ENCODE measurements at regions not wholly inside any gene's neighbourhood (a gene's known extent, or its start where the extent isn't known, plus 50 kb on each side); places are given as distances from the start of the nearest gene placed in this dataset.

GRCh38 chr16:85390511-85391174 lies 222.5 kb upstream of the GSE1 start:
- peak overlapping the region; percentile 17; the same call in 1 of the 2 replicates for H3K9ac ChIP-seq (ENCODE audit: low read depth, low read length)
- peak; percentile 84 for ATAC-seq (ENCODE audit: low read depth)
- no TSS peak for BruUV-seq (replicated peaks)

More at GRCh38 chr16:85390511-85391174, 222.5 kb upstream of the GSE1 start:
- intact Hi-C loops (cut with micrococcal nuclease) (loop anchor here (1.0 to 10.0 kb wide), 2 partner anchors 164 to 220 kb away; no protein-coding TSS in a partner anchor), in situ Hi-C loops (cut with MboI; ENCODE audit: low sequenced_read_pairs) (no loop called here), dilution Hi-C loops (cut with HindIII; ENCODE audit: low sequenced_read_pairs, unreplicated experiment) (no loop called here)
- peak overlapping the region; percentile 52 for H3K14ac ChIP-seq (replicated peaks; ENCODE audit: low read depth, low read length)
- peak overlapping the region; percentile 51; the same call in 1 of the 2 replicates for H3K56ac ChIP-seq (ENCODE audit: extremely low read depth, insufficient read depth, low read length)
- ChIA-PET POLR2A (ENCODE audit: unreplicated experiment) (interaction anchor here (0.5 to 0.6 kb wide), 2 partner anchors 29 to 353 kb away, joined by 3 to 9 read pairs; no protein-coding TSS in a partner anchor), CTCF (interaction anchor here (0.7 to 1.8 kb wide), 2 partner anchors 220 to 666 kb away, joined by 3 to 4 read pairs; no protein-coding TSS in a partner anchor)
- peak overlapping the region; percentile 12 for H2AK9ac ChIP-seq (replicated peaks; ENCODE audit: low read depth, low read length, poor library complexity)
- peak; percentile 95 for DNase-seq
- H2AFZ ChIP-seq (replicated peaks; ENCODE audit: low read length, poor library complexity): peak overlapping the region; percentile 62
- H3K23ac ChIP-seq (ENCODE audit: low read depth, low read length): peak overlapping the region; percentile 80; the same call in 1 of the 2 replicates
- H3K4me1 ChIP-seq (ENCODE audit: control insufficient read depth, insufficient read depth, low read length): peaks cover 24% of the 10 kb centered on the region
- WGBS, 2 experiments (ENCODE audit: extremely low coverage in 2 of 2, insufficient read length in 1 of 2): 0% methylated on average over 6 of the region's 24 CpGs; no CpG with 5 or more reads in 1 of the 2 experiments
- peak overlapping the region; percentile 89 for H2BK120ac ChIP-seq (ENCODE audit: low read depth, low read length)
- H2BK20ac ChIP-seq (ENCODE audit: low read depth, low read length): peak overlapping the region; percentile 91
- peaks cover 34% of the 10 kb centered on the region for H4K20me1 ChIP-seq (ENCODE audit: insufficient read depth, low read length)
- no peaks in the 10 kb centered on the region for H3K9me3 ChIP-seq (ENCODE audit: control insufficient read depth, insufficient read depth, low read length)
- peak overlapping the region; percentile 64 for H4K91ac ChIP-seq (ENCODE audit: insufficient read depth, low read depth, low read length)
- TF ChIP-seq NFE2L2 (IDR thresholded peaks at IDR 0.05; ENCODE audit: low read depth, low read length) (peak; percentile 40; the same call in 1 of the 2 replicates), SMC3 (IDR thresholded peaks at IDR 0.05; ENCODE audit: low read depth, low read length) (no peak), FOS (IDR thresholded peaks at IDR 0.05; ENCODE audit: low read depth, low read length) (peak; percentile 77), RFX5 (IDR thresholded peaks at IDR 0.05; ENCODE audit: low read depth, low read length) (no peak), CTCF (conservative IDR thresholded peaks at IDR 0.05; ENCODE audit: low read depth, low read length) (no peak), RAD21 (IDR thresholded peaks at IDR 0.05; ENCODE audit: low read length) (0 out of 2 replicates have a peak, but pooled peaks have one; percentile 4), BHLHE40 (IDR thresholded peaks at IDR 0.05; ENCODE audit: low read depth, low read length) (peak; percentile 20; the same call in 1 of the 2 replicates), MXI1 (IDR thresholded peaks at IDR 0.05; ENCODE audit: borderline replicate concordance, low read depth, low read length) (peak; percentile 77), CEBPB (IDR thresholded peaks at IDR 0.05; ENCODE audit: low read depth, low read length) (peak; percentile 39), RCOR1 (IDR thresholded peaks at IDR 0.05; ENCODE audit: insufficient replicate concordance, low read length) (peak; percentile 23)
- no peaks in the 10 kb centered on the region for H3K36me3 ChIP-seq (ENCODE audit: control insufficient read depth, insufficient read depth, low read length)
- H4K8ac ChIP-seq (ENCODE audit: low read depth in 2 of 2, low read length in 2 of 2): peak overlapping the region; percentile 35 to 57; a peak in 3 of 4 replicates
- peak overlapping the region; percentile 44 for H3K27ac ChIP-seq (ENCODE audit: insufficient read depth, low read length)
- peaks cover 27 to 53% of the 10 kb centered on the region in 2 experiments; a peak in 3 of 4 replicates for H3K79me1 ChIP-seq (ENCODE audit: low read depth in 1 of 2, low read length in 2 of 2)
- no peaks in the 10 kb centered on the region for H3K27me3 ChIP-seq (ENCODE audit: control insufficient read depth, insufficient read depth, low read length)
- H3K18ac ChIP-seq (ENCODE audit: low read depth, low read length): peak overlapping the region; percentile 4; the same call in 1 of the 2 replicates
- H2BK15ac ChIP-seq (ENCODE audit: low read depth, low read length): peak overlapping the region; percentile 63; the same call in 2 of the 3 replicates
- peak overlapping the region; percentile 24 for H3K4me2 ChIP-seq (ENCODE audit: low read depth, low read length)
- H2AK5ac ChIP-seq (ENCODE audit: low read depth, low read length): peak overlapping the region; percentile 98
- peaks cover 18% of the 10 kb centered on the region; the same call in 1 of the 2 replicates for H3K9me1 ChIP-seq (ENCODE audit: insufficient read depth, low read length)
- peak overlapping the region; percentile 95 for H3K4ac ChIP-seq (ENCODE audit: low read depth, low read length)
- H4K5ac ChIP-seq (ENCODE audit: low read depth, low read length): no peak overlapping the region
- H3K4me3 ChIP-seq (ENCODE audit: insufficient read depth, low read depth, low read length): no peak overlapping the region
- H2BK5ac ChIP-seq (ENCODE audit: low read depth, low read length, poor library complexity, severe bottlenecking): peak overlapping the region; percentile 36

Measured in IMR-90 (cell line).